CD4-positive, alpha-beta T cell treated with Interleukin-1 beta for 1 hour (primary cell): ENCODE measurements at regions not wholly inside any gene's neighbourhood (a gene's known extent, or its start where the extent isn't known, plus 50 kb on each side); places are given as distances from the start of the nearest gene placed in this dataset.

Experiments
- DNase-seq, 2 donors: peaks; one replicate each; pipeline ENCODE4 v3.0.0-alpha.2; 2020 to 2022

GRCh38 chr3:115332998-115333397 is 185.9 kb upstream of the ZBTB20 start:
- no peak for DNase-seq

GRCh38 chr3:115336836-115337235 is 189.7 kb upstream of the ZBTB20 start:
- DNase-seq: no peak

GRCh38 chr3:115340586-115340985 is 193.5 kb upstream of the ZBTB20 start:
- no peak for DNase-seq

GRCh38 chr3:115341208-115341607 is 194.1 kb upstream of the ZBTB20 start:
- DNase-seq: no peak

GRCh38 chr3:115347737-115348136 is 200.6 kb upstream of the ZBTB20 start:
- no peak for DNase-seq

GRCh38 chr3:115348412-115348811 is 201.3 kb upstream of the ZBTB20 start:
- no peak for DNase-seq

GRCh38 chr3:115348951-115349745 is 202.1 kb upstream of the ZBTB20 start:
- no peak for DNase-seq

GRCh38 chr3:115350606-115351005 is 203.5 kb upstream of the ZBTB20 start:
- no peak for DNase-seq

GRCh38 chr3:115351193-115351592 is 204.1 kb upstream of the ZBTB20 start:
- no peak for DNase-seq

GRCh38 chr3:115354010-115354409 is 206.9 kb upstream of the ZBTB20 start:
- DNase-seq: no peak

- DNase-seq: no peak
Measured at GRCh38 chr3:115357456-115357855, 210.4 kb upstream of the ZBTB20 start.

GRCh38 chr3:115359536-115359935 is 212.4 kb upstream of the ZBTB20 start:
- DNase-seq: no peak

- DNase-seq: no peak
Measured at GRCh38 chr3:115361806-115362205, 214.7 kb upstream of the ZBTB20 start.

GRCh38 chr3:115363071-115363470 is 216.0 kb upstream of the ZBTB20 start:
- DNase-seq: no peak

- DNase-seq: no peak
Measured at GRCh38 chr3:115369021-115369420, 221.9 kb upstream of the ZBTB20 start.

- DNase-seq: no peak
Measured at GRCh38 chr3:115375362-115375761, 228.3 kb upstream of the ZBTB20 start.

GRCh38 chr3:115380883-115381572 is 233.9 kb upstream of the ZBTB20 start:
- no peak for DNase-seq

- DNase-seq: no peak
Measured at GRCh38 chr3:115381573-115381912, 234.5 kb upstream of the ZBTB20 start.

GRCh38 chr3:115381931-115382330 is 234.8 kb upstream of the ZBTB20 start:
- no peak for DNase-seq

- DNase-seq: no peak
Measured at GRCh38 chr3:115384381-115384780, 237.3 kb upstream of the ZBTB20 start.

GRCh38 chr3:115385774-115386730 is 237.3 kb upstream of the GAP43 start:
- no peak for DNase-seq

GRCh38 chr3:115388166-115388565 is 235.1 kb upstream of the GAP43 start:
- no peak for DNase-seq

GRCh38 chr3:115388811-115389210 is 234.5 kb upstream of the GAP43 start:
- DNase-seq: no peak
